Activated CD4-positive, alpha-beta T cell treated with anti-CD3 and anti-CD28 coated beads, Interleukin-2, amount 10 ng/mL, durations not matched to agents 7 days and 5 days (primary cell): ENCODE measurements at regions not wholly inside any gene's neighbourhood (a gene's known extent, or its start where the extent isn't known, plus 50 kb on each side); places are given as distances from the start of the nearest gene placed in this dataset.

Experiments used
- CTCF ChIA-PET: fragments of 350-600 bp; sonication (Branson Sonifier 250); formaldehyde crosslinking; loops from one replicate; lab custom pipeline; 2021; ENCODE audit warnings: antibody characterized with exemption; lab: Charles Lee
- POLR2A ChIA-PET: fragments of 350-600 bp; sonication (Branson Sonifier 250); formaldehyde crosslinking; loops from one replicate; lab custom pipeline; 2021; ENCODE audit warnings: antibody characterized with exemption; lab: Charles Lee
- DNase-seq: peaks from one replicate; pipeline ENCODE4 v3.0.0-alpha.2; 2020
- H3K27ac Mint-ChIP-seq: one replicate; pipeline ENCODE4 v1.8.0; 2021; ENCODE audit warnings: mild to moderate bottlenecking, moderate library complexity, mixed read lengths
- H3K27me3 Mint-ChIP-seq: one replicate; pipeline ENCODE4 v1.8.0; 2021; ENCODE audit warnings: mixed read lengths
- H3K36me3 Mint-ChIP-seq: one replicate; pipeline ENCODE4 v1.8.0; 2021; ENCODE audit warnings: low read depth, mixed read lengths
- H3K4me1 Mint-ChIP-seq: one replicate; pipeline ENCODE4 v1.8.0; 2021; ENCODE audit warnings: mixed read lengths
- H3K4me3 Mint-ChIP-seq: one replicate; pipeline ENCODE4 v1.8.0; 2021; ENCODE audit warnings: mild to moderate bottlenecking, moderate library complexity, mixed read lengths
- H3K9me3 Mint-ChIP-seq: one replicate; pipeline ENCODE4 v1.8.0; 2021; ENCODE audit warnings: mixed read lengths

DNA sequence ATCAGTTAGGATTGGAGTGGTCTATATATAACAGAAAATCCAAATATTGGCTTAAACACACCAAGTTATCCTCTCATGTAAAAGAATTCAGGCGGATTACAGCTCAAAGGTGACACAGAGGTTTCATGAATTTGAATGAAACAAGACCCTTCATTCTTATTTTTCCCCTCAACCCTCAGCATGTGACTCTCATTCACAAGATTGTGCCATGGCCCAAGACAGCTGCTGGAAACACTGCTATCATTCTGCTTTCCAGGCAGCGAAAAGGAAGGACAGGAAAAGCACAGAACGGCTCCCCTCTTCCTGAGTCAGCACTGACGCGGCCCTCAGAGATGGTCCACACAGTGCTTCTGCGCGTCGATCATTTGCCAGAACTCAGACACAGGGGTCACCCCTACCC lies 891.0 kb upstream of the FRG1 start:
- ChIA-PET CTCF (no interaction called here), POLR2A (no interaction called here)
- Mint-ChIP-seq H3K36me3 (no peaks in the 10 kb centered on the region), H3K4me1 (no peaks in the 10 kb centered on the region), H3K27me3 (no peaks in the 10 kb centered on the region), H3K27ac (no peak overlapping the region), H3K4me3 (no peak overlapping the region), H3K9me3 (no peaks in the 10 kb centered on the region)
- DNase-seq, result no peak

DNA sequence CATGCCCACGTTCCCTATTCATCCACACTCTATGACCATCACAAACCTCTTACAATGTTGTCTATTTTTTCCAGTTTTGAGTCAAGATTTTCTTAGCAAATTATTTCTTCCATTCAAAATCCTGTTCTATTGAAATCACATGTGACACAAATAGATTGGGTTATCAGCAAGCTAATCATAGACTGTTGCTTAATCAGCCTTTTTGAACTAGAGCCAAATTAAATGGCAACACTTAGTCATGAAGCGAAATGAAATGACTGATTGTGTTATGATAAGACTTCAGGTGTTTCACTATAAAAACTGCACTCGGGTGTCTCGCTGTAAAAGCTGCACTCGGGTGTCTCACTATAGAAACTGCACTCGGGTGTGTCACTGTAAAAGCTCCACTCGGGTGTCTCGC lies 890.0 kb upstream of the FRG1 start:
- ChIA-PET POLR2A (interaction anchor here (0.7 kb wide), 1 partner anchor 38 kb away, joined by 3 read pairs; no protein-coding TSS in a partner anchor), CTCF (no interaction called here)
- no peak for DNase-seq
- no peaks in the 10 kb centered on the region for H3K36me3 Mint-ChIP-seq
- H3K4me3 Mint-ChIP-seq, result no peak overlapping the region
- H3K27ac Mint-ChIP-seq, result no peak overlapping the region
- no peaks in the 10 kb centered on the region for H3K9me3 Mint-ChIP-seq
- no peaks in the 10 kb centered on the region for H3K4me1 Mint-ChIP-seq
- no peaks in the 10 kb centered on the region for H3K27me3 Mint-ChIP-seq

DNA sequence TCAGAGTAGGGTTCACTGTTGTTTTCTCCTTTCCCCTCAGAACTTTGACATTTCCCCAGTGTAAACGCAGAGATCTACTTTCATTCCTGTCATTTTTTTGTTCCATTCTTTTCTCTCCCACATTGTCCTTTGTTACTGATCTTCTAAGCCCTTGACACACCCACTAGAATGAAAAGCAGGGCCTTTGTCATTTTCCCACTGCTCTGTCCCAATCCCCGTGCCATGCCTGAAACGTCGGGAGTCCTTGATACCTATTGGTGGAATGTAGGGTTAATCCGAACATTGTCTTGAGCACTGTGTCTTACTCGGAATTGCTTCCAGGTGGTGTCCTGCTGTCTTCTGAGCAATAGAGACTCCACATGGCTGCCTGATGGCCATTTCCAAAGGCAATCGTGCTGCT lies 887.1 kb upstream of the FRG1 start:
- no peak overlapping the region for H3K27ac Mint-ChIP-seq
- ChIA-PET CTCF (no interaction called here), POLR2A (no interaction called here)
- H3K36me3 Mint-ChIP-seq, result no peaks in the 10 kb centered on the region
- no peaks in the 10 kb centered on the region for H3K4me1 Mint-ChIP-seq
- H3K27me3 Mint-ChIP-seq, result no peaks in the 10 kb centered on the region
- H3K4me3 Mint-ChIP-seq, result no peak overlapping the region
- peaks cover 4% of the 10 kb centered on the region for H3K9me3 Mint-ChIP-seq
- no peak for DNase-seq

DNA sequence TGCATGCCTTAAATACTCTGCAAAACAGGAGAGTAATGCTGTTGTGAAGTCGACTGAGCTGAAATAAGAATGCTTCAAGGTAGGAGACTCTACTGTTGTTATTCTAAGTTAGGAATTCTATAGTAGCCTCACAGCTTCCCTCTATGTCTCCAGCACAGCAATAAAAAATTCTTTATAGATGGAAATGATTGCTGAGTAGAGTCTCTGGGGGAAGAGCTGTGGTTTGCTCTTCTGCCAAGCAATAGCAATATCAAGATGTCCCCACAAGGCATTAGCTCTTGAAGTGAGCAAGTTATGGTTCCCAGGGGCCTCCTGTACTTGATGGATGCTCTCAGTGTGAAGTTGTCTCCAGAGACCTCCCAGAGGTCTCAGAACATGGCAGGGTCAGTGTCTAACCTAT lies 880.6 kb upstream of the FRG1 start:
- Mint-ChIP-seq H3K4me3 (no peak overlapping the region), H3K9me3 (peaks cover 20% of the 10 kb centered on the region), H3K27ac (no peak overlapping the region), H3K36me3 (no peaks in the 10 kb centered on the region), H3K4me1 (no peaks in the 10 kb centered on the region), H3K27me3 (no peaks in the 10 kb centered on the region)
- ChIA-PET POLR2A (no interaction called here), CTCF (no interaction called here)
- no peak for DNase-seq

DNA sequence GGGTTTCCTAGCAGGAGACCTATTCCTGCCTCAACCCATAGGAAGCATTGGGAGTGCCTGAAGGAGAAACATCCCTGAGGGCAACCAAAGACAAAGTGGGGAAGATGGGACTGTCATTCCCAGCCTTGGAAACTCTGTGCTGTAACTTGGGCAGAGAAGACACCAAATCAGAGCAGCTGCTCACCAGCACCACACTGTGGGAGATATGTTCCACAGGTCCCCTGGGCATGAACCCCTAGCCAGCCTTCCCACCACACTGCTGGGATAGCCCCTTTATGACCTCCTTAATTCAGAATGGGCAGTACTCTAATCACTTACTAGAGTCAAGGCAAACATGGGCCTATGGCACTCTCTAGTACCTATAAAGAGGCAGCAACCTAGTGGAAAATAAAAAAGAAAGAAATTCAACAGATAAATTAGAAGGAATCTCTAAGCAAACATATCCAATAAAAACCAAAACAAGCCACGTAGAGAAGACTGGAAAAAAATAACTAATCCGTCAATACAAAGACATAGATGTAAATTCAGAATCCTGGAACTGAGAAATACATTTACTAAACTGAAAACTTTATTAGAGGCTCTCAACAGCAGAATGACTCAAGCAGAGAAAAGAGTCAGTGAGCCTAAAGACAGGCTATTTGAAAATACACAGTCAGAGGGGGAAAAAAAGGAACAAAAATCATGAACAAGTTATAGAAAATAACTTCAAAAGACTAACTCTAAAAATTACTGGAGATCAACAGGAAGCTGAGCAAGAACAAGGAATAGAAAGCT lies 878.4 kb upstream of the FRG1 start:
- Mint-ChIP-seq H3K4me1 (no peaks in the 10 kb centered on the region), H3K27ac (no peak overlapping the region), H3K9me3 (peaks cover 20% of the 10 kb centered on the region), H3K36me3 (no peaks in the 10 kb centered on the region), H3K27me3 (no peaks in the 10 kb centered on the region), H3K4me3 (no peak overlapping the region)
- POLR2A ChIA-PET, result no interaction called here
- CTCF ChIA-PET, result no interaction called here
- no peak for DNase-seq

DNA sequence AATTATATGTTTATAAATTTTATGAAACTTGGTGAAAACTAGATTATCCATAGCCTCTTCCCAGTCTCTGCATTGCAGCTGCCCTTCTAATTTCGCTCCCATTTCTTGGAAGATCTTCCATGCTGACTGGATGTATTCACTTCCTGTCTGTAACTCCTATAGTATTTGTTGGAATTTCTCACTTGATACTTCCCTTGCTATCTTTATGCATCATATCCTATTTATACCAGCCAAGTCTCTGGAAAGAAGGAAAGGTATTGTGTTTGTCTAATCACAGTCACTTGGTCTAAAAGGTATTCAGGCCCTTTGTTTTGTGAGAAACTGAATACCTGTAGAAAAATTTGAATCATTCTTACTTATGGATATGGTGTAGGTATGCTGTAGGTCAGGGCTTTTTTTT lies 870.9 kb upstream of the FRG1 start:
- ChIA-PET CTCF (no interaction called here), POLR2A (no interaction called here)
- H3K27me3 Mint-ChIP-seq, result no peaks in the 10 kb centered on the region
- H3K27ac Mint-ChIP-seq, result no peak overlapping the region
- DNase-seq, result no peak
- no peaks in the 10 kb centered on the region for H3K36me3 Mint-ChIP-seq
- peaks cover 8% of the 10 kb centered on the region for H3K9me3 Mint-ChIP-seq
- H3K4me3 Mint-ChIP-seq, result no peak overlapping the region
- H3K4me1 Mint-ChIP-seq, result no peaks in the 10 kb centered on the region

DNA sequence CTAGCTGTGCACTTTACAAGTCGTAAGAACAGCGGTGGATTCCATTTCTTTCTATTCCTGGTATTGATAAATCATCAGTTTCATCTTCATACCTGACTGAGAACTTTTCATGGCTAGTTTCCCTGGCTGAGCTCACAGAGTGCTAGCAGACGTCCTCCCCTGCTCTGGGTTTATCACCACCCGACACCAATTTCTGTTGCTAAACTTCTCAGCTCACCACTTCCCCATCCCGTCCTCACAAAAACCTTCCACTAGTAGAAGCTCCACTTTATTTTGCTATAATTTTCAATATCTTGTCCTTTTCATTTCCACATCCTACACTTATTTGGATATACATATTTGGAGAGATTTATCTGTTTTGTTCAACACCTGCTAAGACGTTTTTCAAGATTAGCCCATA lies 869.4 kb upstream of the FRG1 start:
- peaks cover 8% of the 10 kb centered on the region for H3K9me3 Mint-ChIP-seq
- ChIA-PET POLR2A (no interaction called here), CTCF (no interaction called here)
- H3K27ac Mint-ChIP-seq, result no peak overlapping the region
- H3K36me3 Mint-ChIP-seq, result no peaks in the 10 kb centered on the region
- no peak overlapping the region for H3K4me3 Mint-ChIP-seq
- no peaks in the 10 kb centered on the region for H3K27me3 Mint-ChIP-seq
- no peaks in the 10 kb centered on the region for H3K4me1 Mint-ChIP-seq
- DNase-seq, result no peak

DNA sequence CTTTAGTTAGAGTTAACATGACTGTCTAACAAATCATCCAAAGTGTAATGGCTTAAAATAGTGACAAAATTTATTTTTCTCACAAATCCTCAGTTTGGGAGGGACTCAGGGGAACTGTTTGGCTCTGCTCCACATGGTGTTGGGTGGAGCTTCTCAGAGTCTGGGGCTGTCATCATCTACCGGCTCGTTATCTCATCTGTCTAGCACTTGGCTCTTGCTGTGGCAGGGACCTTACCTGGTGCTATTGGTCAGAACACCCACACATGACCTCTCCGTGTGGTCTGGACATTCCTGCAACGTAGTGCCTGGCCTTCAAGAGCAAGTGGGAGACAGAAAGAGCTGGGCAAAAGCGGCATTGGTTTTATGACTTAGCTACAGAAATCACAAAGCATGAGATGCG lies 866.9 kb upstream of the FRG1 start:
- no peaks in the 10 kb centered on the region for H3K4me1 Mint-ChIP-seq
- no peak overlapping the region for H3K4me3 Mint-ChIP-seq

DNA sequence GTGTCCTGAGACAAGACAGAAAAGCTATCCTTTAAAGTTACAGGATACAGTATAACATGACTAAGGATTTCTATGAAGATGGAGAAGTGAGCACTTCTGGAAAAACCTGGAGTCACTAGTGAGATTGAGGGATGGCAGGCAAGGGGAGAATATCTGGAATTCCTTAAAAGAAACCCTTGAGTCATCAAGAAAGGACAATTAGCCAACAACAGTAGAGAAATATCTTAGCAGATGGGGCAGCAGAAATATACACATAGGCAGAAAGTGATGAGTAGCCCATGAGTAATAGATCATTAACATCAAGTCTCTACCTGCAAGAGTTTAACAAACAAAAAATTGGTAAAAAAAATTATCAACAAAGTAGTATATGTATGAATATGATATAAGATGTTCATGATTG lies 858.8 kb upstream of the FRG1 start:
- no peak overlapping the region for H3K4me3 Mint-ChIP-seq
- POLR2A ChIA-PET, result no interaction called here
- no peak for DNase-seq
- peaks cover 4% of the 10 kb centered on the region for H3K9me3 Mint-ChIP-seq
- H3K4me1 Mint-ChIP-seq, result no peaks in the 10 kb centered on the region
- H3K36me3 Mint-ChIP-seq, result no peaks in the 10 kb centered on the region
- H3K27ac Mint-ChIP-seq, result no peak overlapping the region
- CTCF ChIA-PET, result no interaction called here
- H3K27me3 Mint-ChIP-seq, result no peaks in the 10 kb centered on the region

More for the DNA sequence above, 866.9 kb upstream of the FRG1 start:
- Mint-ChIP-seq H3K36me3 (no peaks in the 10 kb centered on the region), H3K27me3 (no peaks in the 10 kb centered on the region), H3K27ac (no peak overlapping the region), H3K9me3 (peaks cover 3% of the 10 kb centered on the region)
- ChIA-PET POLR2A (no interaction called here), CTCF (no interaction called here)
- DNase-seq, result no peak

DNA sequence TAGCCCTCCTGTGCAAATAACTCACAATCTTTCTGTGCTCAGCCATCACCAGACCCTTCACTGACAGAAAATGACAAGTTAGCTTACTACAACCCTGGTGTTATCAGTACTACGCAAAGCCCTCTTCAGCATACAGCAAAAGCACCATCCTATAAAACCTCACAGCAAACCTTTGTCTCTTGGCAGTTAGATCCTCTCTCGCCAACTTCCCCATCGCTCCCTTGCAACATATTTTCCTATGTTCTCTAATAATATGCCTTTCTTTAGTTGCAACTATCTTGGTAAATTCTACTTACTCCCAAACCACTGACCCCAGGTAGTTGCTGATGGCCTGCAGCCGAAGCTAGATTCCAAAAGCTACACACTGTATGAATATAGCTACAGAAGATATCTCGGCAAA lies 856.9 kb upstream of the FRG1 start:
- ChIA-PET POLR2A (no interaction called here), CTCF (no interaction called here)
- Mint-ChIP-seq H3K27ac (no peak overlapping the region), H3K9me3 (peaks cover 8% of the 10 kb centered on the region), H3K27me3 (no peaks in the 10 kb centered on the region), H3K4me1 (no peaks in the 10 kb centered on the region), H3K36me3 (no peaks in the 10 kb centered on the region), H3K4me3 (no peak overlapping the region)
- no peak for DNase-seq

DNA sequence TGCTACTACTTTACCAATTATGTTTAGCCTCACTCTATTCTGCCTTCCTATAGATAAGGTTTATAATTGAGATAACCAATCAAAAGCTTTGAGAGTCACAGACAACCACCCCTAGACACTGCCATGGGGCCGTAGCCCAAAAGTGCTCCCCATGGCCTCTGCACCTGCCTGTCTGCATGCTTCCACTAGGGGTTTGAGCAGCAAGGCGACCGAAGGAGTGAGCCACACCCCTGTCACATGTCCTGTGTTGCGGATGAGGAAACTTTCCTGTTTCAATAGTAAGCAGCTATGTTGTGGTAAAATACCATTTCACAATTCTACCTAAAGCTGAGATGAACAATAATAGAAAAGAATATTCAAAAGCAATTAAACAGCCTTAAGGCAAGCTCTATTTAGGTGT lies 856.0 kb upstream of the FRG1 start:
- Mint-ChIP-seq H3K4me3 (no peak overlapping the region), H3K9me3 (peaks cover 9% of the 10 kb centered on the region), H3K36me3 (no peaks in the 10 kb centered on the region), H3K4me1 (no peaks in the 10 kb centered on the region), H3K27me3 (no peaks in the 10 kb centered on the region), H3K27ac (no peak overlapping the region)
- POLR2A ChIA-PET, result no interaction called here
- CTCF ChIA-PET, result no interaction called here
- no peak for DNase-seq

DNA sequence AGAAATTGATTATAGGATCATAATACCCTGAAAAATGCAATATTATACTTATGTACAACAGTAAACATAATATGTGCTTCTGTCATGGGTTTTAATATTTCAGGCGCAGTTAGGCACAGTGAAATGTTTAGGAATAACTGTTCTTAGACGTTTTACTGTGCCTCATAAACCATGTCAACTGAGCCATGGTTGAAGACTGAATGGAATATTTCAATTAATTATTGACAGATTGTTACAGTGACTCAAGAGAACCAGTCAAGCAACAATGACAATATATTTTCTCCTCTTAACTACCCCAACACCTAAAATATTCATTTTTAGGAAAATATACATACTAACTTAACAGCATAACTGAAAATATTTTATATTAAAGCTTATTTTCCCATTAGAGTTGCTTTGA lies 852.7 kb upstream of the FRG1 start:
- Mint-ChIP-seq H3K4me1 (no peaks in the 10 kb centered on the region), H3K27me3 (no peaks in the 10 kb centered on the region), H3K27ac (no peak overlapping the region), H3K4me3 (no peak overlapping the region), H3K9me3 (peaks cover 14% of the 10 kb centered on the region), H3K36me3 (no peaks in the 10 kb centered on the region)
- POLR2A ChIA-PET, result no interaction called here
- CTCF ChIA-PET, result no interaction called here
- no peak for DNase-seq

DNA sequence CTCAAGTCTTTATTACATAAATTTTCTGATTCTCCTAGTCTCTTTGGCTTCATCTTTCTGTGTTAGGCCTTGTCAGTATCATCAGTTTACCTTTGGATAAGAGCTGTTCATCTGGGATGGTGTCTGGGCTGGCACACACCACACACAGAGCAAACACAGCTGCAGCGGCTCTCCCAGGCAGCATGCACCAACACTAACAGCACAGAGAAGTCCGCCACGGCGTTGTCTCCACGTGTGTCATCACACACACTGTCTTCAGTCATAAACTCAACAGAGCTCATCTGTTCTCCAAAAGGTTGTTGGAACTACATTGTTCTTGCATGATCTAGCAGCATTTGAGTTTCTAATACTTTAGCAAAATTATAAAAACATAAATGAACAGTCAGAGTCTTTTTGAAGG lies 851.9 kb upstream of the FRG1 start:
- ChIA-PET POLR2A (interaction anchor here (0.5 kb wide), 1 partner anchor 38 kb away, joined by 3 read pairs; no protein-coding TSS in a partner anchor), CTCF (no interaction called here)
- Mint-ChIP-seq H3K27me3 (no peaks in the 10 kb centered on the region), H3K4me1 (no peaks in the 10 kb centered on the region), H3K27ac (no peak overlapping the region), H3K4me3 (no peak overlapping the region), H3K36me3 (no peaks in the 10 kb centered on the region), H3K9me3 (peaks cover 14% of the 10 kb centered on the region)
- DNase-seq, result no peak

DNA sequence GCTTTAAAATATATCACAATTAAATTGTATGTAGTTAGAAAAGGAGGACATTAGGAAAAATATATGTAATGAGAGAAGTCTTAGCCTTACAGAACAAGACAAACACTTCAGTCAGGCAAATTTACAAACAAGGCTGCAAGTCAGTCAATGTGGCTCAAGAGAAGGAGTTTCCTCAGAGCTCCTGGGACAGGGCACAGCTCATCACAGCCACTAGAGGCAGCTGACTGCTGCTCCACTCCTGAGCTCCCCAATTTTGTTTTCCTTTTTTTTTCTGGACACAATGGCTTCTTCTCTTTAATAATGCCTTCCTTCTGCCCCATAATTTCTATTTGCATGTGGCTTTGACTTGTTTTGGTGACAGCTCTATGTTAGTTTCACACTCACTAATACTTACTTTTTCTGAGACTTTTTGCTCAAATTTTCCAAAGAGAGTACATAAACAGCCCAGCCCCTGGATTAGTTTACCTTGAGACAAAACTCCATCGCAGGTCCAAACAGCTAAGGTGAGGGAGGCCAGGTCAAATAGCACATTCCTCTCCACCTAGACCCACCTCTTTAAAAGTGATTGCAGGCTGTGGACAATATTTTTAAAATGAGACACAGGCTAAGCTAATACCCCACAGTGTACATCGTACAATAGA lies 850.4 kb upstream of the FRG1 start:
- DNase-seq, result no peak
- Mint-ChIP-seq H3K27ac (no peak overlapping the region), H3K9me3 (peaks cover 11% of the 10 kb centered on the region), H3K36me3 (no peaks in the 10 kb centered on the region), H3K4me1 (no peaks in the 10 kb centered on the region), H3K27me3 (no peaks in the 10 kb centered on the region), H3K4me3 (no peak overlapping the region)
- POLR2A ChIA-PET, result no interaction called here
- CTCF ChIA-PET, result no interaction called here
